ENCODE measurements at regions not wholly inside any gene's neighbourhood (a gene's known extent, or its start where the extent isn't known, plus 50 kb on each side); places are given as distances from the start of the nearest gene placed in this dataset.

GRCh38 chr1:229154811-229155210, 116.1 kb upstream of the RAB4A start:
- H3K4me3 ChIP-seq (ENCODE audit: low read depth, low read length, poor library complexity, severe bottlenecking), result no peak overlapping the region
- BruUV-seq (replicated peaks), result no TSS peak
- POLR2A ChIA-PET (ENCODE audit: low non-redundant PET), result no interaction called here

GRCh38 chr1:229155472-229155871, 115.4 kb upstream of the RAB4A start:
- H3K27me3 ChIP-seq (replicated peaks; ENCODE audit: insufficient read depth, low read depth, low read length, poor library complexity), result peaks cover 7% of the 10 kb centered on the region
- intact Hi-C loops (cut with micrococcal nuclease; ENCODE audit: unreplicated experiment), result no loop called here
- H3K9me3 ChIP-seq (ENCODE audit: low read depth, low read length, poor library complexity, severe bottlenecking), result no peaks in the 10 kb centered on the region
- peak; percentile 54 for DNase-seq (ENCODE audit: low spot score)
- peaks cover 7% of the 10 kb centered on the region for H3K4me1 ChIP-seq (ENCODE audit: insufficient read depth, low read length, poor library complexity, severe bottlenecking)
- no peak overlapping the region for H3K27ac ChIP-seq (ENCODE audit: low read depth, low read length, poor library complexity, severe bottlenecking)
- no peak overlapping the region for H3K4me3 ChIP-seq (ENCODE audit: low read depth, low read length, poor library complexity, severe bottlenecking)
- ChIA-PET POLR2A (ENCODE audit: low non-redundant PET) (no interaction called here), CTCF (no interaction called here)
- no peaks in the 10 kb centered on the region for H3K36me3 ChIP-seq (ENCODE audit: insufficient read depth, low read length, poor library complexity, severe bottlenecking)
- TF ChIP-seq EZH2 (IDR thresholded peaks at IDR 0.05; ENCODE audit: borderline replicate concordance, low read depth, low read length, poor library complexity, severe bottlenecking), result no peak
- no peak for TF ChIP-seq CTCF (conservative IDR thresholded peaks at IDR 0.05; ENCODE audit: low read depth, low read length)
- BruUV-seq (replicated peaks), result no TSS peak

More at GRCh38 chr1:229154811-229155210, 116.1 kb upstream of the RAB4A start:
- H3K36me3 ChIP-seq (ENCODE audit: insufficient read depth, low read length, poor library complexity, severe bottlenecking), result no peaks in the 10 kb centered on the region
- intact Hi-C loops (cut with micrococcal nuclease; ENCODE audit: unreplicated experiment), result no loop called here
- CTCF ChIA-PET, result no interaction called here
- H3K27ac ChIP-seq (ENCODE audit: low read depth, low read length, poor library complexity, severe bottlenecking), result no peak overlapping the region
- peaks cover 7% of the 10 kb centered on the region for H3K27me3 ChIP-seq (replicated peaks; ENCODE audit: insufficient read depth, low read depth, low read length, poor library complexity)
- DNase-seq (ENCODE audit: low spot score), result no peak
- TF ChIP-seq EZH2 (IDR thresholded peaks at IDR 0.05; ENCODE audit: borderline replicate concordance, low read depth, low read length, poor library complexity, severe bottlenecking), result no peak
- no peak for TF ChIP-seq CTCF (conservative IDR thresholded peaks at IDR 0.05; ENCODE audit: low read depth, low read length)
- H3K4me1 ChIP-seq (ENCODE audit: insufficient read depth, low read length, poor library complexity, severe bottlenecking), result peaks cover 7% of the 10 kb centered on the region
- H3K9me3 ChIP-seq (ENCODE audit: low read depth, low read length, poor library complexity, severe bottlenecking), result no peaks in the 10 kb centered on the region

GRCh38 chr1:229156872-229157271, 114.0 kb upstream of the RAB4A start:
- intact Hi-C loops (cut with micrococcal nuclease; ENCODE audit: unreplicated experiment), result no loop called here
- no peak overlapping the region for H3K4me3 ChIP-seq (ENCODE audit: low read depth, low read length, poor library complexity, severe bottlenecking)
- CTCF ChIA-PET, result no interaction called here
- H3K27ac ChIP-seq (ENCODE audit: low read depth, low read length, poor library complexity, severe bottlenecking), result no peak overlapping the region
- no peaks in the 10 kb centered on the region for H3K36me3 ChIP-seq (ENCODE audit: insufficient read depth, low read length, poor library complexity, severe bottlenecking)
- TF ChIP-seq CTCF (conservative IDR thresholded peaks at IDR 0.05; ENCODE audit: low read depth, low read length) (no peak), EZH2 (IDR thresholded peaks at IDR 0.05; ENCODE audit: borderline replicate concordance, low read depth, low read length, poor library complexity, severe bottlenecking) (no peak)
- no peaks in the 10 kb centered on the region for H3K9me3 ChIP-seq (ENCODE audit: low read depth, low read length, poor library complexity, severe bottlenecking)
- H3K27me3 ChIP-seq (replicated peaks; ENCODE audit: insufficient read depth, low read depth, low read length, poor library complexity), result peaks cover 7% of the 10 kb centered on the region
- DNase-seq (ENCODE audit: low spot score), result no peak
- no TSS peak for BruUV-seq (replicated peaks)
- H3K4me1 ChIP-seq (ENCODE audit: insufficient read depth, low read length, poor library complexity, severe bottlenecking), result peaks cover 7% of the 10 kb centered on the region
- POLR2A ChIA-PET (ENCODE audit: low non-redundant PET), result no interaction called here
